ENCODE measurements at regions not wholly inside any gene's neighbourhood (a gene's known extent, or its start where the extent isn't known, plus 50 kb on each side); places are given as distances from the start of the nearest gene placed in this dataset.

GRCh38 chr6:1524040-1524480 is 85.7 kb upstream of the FOXC1 start:
- CTCF ChIA-PET, result interaction anchor here (0.6 to 2.4 kb wide), 8 partner anchors 9 to 320 kb away, joined by 3 to 13 read pairs (median 4); no protein-coding TSS in a partner anchor
- TF ChIP-seq CTCF (IDR thresholded peaks at IDR 0.05; ENCODE audit: low read depth, low read length), result peak; percentile 51
- Histone ChIP-seq H3K4me3 (ENCODE audit: low read depth, low read length) (no peak overlapping the region), H3K27me3 (ENCODE audit: control insufficient read depth, insufficient read depth, low read length) (peaks cover 18% of the 10 kb centered on the region), H3K27ac (ENCODE audit: low read depth, low read length) (no peak overlapping the region), H3K9me3 (ENCODE audit: control insufficient read depth, insufficient read depth, low read length) (peaks cover 4% of the 10 kb centered on the region; the same call in 1 of the 2 replicates)
- POLR2A ChIA-PET, result no interaction called here
- no peak for DNase-seq (ENCODE audit: low read depth, low spot score)

- H3K9me3 ChIP-seq (ENCODE audit: control insufficient read depth, insufficient read depth, low read length), result peaks cover 4% of the 10 kb centered on the region; the same call in 1 of the 2 replicates
- H3K4me3 ChIP-seq (ENCODE audit: low read depth, low read length), result no peak overlapping the region
- no peak overlapping the region for H3K27ac ChIP-seq (ENCODE audit: low read depth, low read length)
- no peak for DNase-seq (ENCODE audit: low read depth, low spot score)
- peaks cover 14% of the 10 kb centered on the region for H3K27me3 ChIP-seq (ENCODE audit: control insufficient read depth, insufficient read depth, low read length)
- POLR2A ChIA-PET, result no interaction called here
- CTCF ChIA-PET, result interaction anchor here (0.7 to 2.4 kb wide), 2 partner anchors 13 to 29 kb away, joined by 3 to 13 read pairs; no protein-coding TSS in a partner anchor
- no peak for TF ChIP-seq CTCF (IDR thresholded peaks at IDR 0.05; ENCODE audit: low read depth, low read length)
Observed at GRCh38 chr6:1525364-1526038, 84.2 kb upstream of the FOXC1 start.

GRCh38 chr6:1526398-1527072 is 83.2 kb upstream of the FOXC1 start:
- TF ChIP-seq CTCF (IDR thresholded peaks at IDR 0.05; ENCODE audit: low read depth, low read length), result no peak
- Histone ChIP-seq H3K9me3 (ENCODE audit: control insufficient read depth, insufficient read depth, low read length) (peaks cover 4% of the 10 kb centered on the region; the same call in 1 of the 2 replicates), H3K27me3 (ENCODE audit: control insufficient read depth, insufficient read depth, low read length) (peaks cover 14% of the 10 kb centered on the region), H3K27ac (ENCODE audit: low read depth, low read length) (no peak overlapping the region), H3K4me3 (ENCODE audit: low read depth, low read length) (no peak overlapping the region)
- DNase-seq (ENCODE audit: low read depth, low spot score), result no peak
- ChIA-PET POLR2A (no interaction called here), CTCF (interaction anchor here (0.8 to 1.1 kb wide), 2 partner anchors 26 to 70 kb away, joined by 4 to 5 read pairs; no protein-coding TSS in a partner anchor)

- Histone ChIP-seq H3K4me3 (ENCODE audit: low read depth, low read length) (no peak overlapping the region), H3K9me3 (ENCODE audit: control insufficient read depth, insufficient read depth, low read length) (peaks cover 4% of the 10 kb centered on the region; the same call in 1 of the 2 replicates), H3K27me3 (ENCODE audit: control insufficient read depth, insufficient read depth, low read length) (peaks cover 13% of the 10 kb centered on the region), H3K27ac (ENCODE audit: low read depth, low read length) (no peak overlapping the region)
- peak; percentile 6 for DNase-seq (ENCODE audit: low read depth, low spot score)
- no peak for TF ChIP-seq CTCF (IDR thresholded peaks at IDR 0.05; ENCODE audit: low read depth, low read length)
- CTCF ChIA-PET, result interaction anchor here (0.8 to 2.5 kb wide), 3 partner anchors 26 to 69 kb away, joined by 4 to 12 read pairs (median 5); no protein-coding TSS in a partner anchor
- POLR2A ChIA-PET, result no interaction called here
Observed at GRCh38 chr6:1527073-1527457, 82.7 kb upstream of the FOXC1 start.

GRCh38 chr6:1535295-1535694 is 74.4 kb upstream of the FOXC1 start:
- no peak for DNase-seq (ENCODE audit: low read depth, low spot score)
- Histone ChIP-seq H3K27me3 (ENCODE audit: control insufficient read depth, insufficient read depth, low read length) (no peaks in the 10 kb centered on the region), H3K9me3 (ENCODE audit: control insufficient read depth, insufficient read depth, low read length) (no peaks in the 10 kb centered on the region), H3K27ac (ENCODE audit: low read depth, low read length) (no peak overlapping the region), H3K4me3 (ENCODE audit: low read depth, low read length) (no peak overlapping the region)
- no peak for TF ChIP-seq CTCF (IDR thresholded peaks at IDR 0.05; ENCODE audit: low read depth, low read length)
- POLR2A ChIA-PET, result no interaction called here
- CTCF ChIA-PET, result no interaction called here

All from AG04450 (cell line).